ENCODE measurements at regions not wholly inside any gene's neighbourhood (a gene's known extent, or its start where the extent isn't known, plus 50 kb on each side); places are given as distances from the start of the nearest gene placed in this dataset.
"Not testable (repeated sequence)": the region's sequence is repeated elsewhere in the genome, so short reads cannot be mapped to it uniquely, and the experiment has no call there.

GRCh38 chr3:103810167-103810566, 1375.4 kb downstream of the ZPLD1 start:
- no peak for DNase-seq

- DNase-seq = no peak
Observed at GRCh38 chr3:103813955-103814354, 1379.1 kb downstream of the ZPLD1 start.

GRCh38 chr3:103818398-103818797, 1383.6 kb downstream of the ZPLD1 start:
- DNase-seq = no peak

- no peak for DNase-seq
Observed at GRCh38 chr3:103818800-103819199, 1384.0 kb downstream of the ZPLD1 start.

GRCh38 chr3:103825586-103825985, 1390.8 kb downstream of the ZPLD1 start:
- DNase-seq = no peak

- no peak for DNase-seq
Observed at GRCh38 chr3:103829723-103830326, 1395.0 kb downstream of the ZPLD1 start.

- no peak for DNase-seq
Observed at GRCh38 chr3:103847081-103848062, 1412.6 kb downstream of the ZPLD1 start.

GRCh38 chr3:103851793-103852192, 1417.0 kb downstream of the ZPLD1 start:
- DNase-seq = no peak

- no peak for DNase-seq
Observed at GRCh38 chr3:103862415-103862814, 1427.6 kb downstream of the ZPLD1 start.

GRCh38 chr3:103863381-103863780, 1428.6 kb downstream of the ZPLD1 start:
- no peak for DNase-seq

- DNase-seq = no peak
Observed at GRCh38 chr3:103866113-103866512, 1431.3 kb downstream of the ZPLD1 start.

GRCh38 chr3:103873021-103873420, 1438.2 kb downstream of the ZPLD1 start:
- no peak for DNase-seq

GRCh38 chr3:103873897-103874545, 1439.2 kb downstream of the ZPLD1 start:
- no peak for DNase-seq

- DNase-seq = not testable (repeated sequence)
Observed at GRCh38 chr3:103881809-103882208, 1447.0 kb downstream of the ZPLD1 start.

- DNase-seq = no peak
Observed at GRCh38 chr3:103889675-103890074, 1454.9 kb downstream of the ZPLD1 start.

GRCh38 chr3:103894162-103894822, 1459.5 kb downstream of the ZPLD1 start:
- DNase-seq = no peak

GRCh38 chr3:103899328-103899727, 1464.5 kb downstream of the ZPLD1 start:
- DNase-seq = no peak

GRCh38 chr3:103904991-103905390, 1461.7 kb upstream of the ALCAM start:
- no peak for DNase-seq

- no peak for DNase-seq
Observed at GRCh38 chr3:103906304-103906703, 1460.4 kb upstream of the ALCAM start.

GRCh38 chr3:103906808-103907207, 1459.9 kb upstream of the ALCAM start:
- no peak for DNase-seq

- DNase-seq = no peak
Observed at GRCh38 chr3:103907567-103907966, 1459.1 kb upstream of the ALCAM start.

GRCh38 chr3:103909395-103909794, 1457.3 kb upstream of the ALCAM start:
- no peak for DNase-seq

- no peak for DNase-seq
Observed at GRCh38 chr3:103918336-103918735, 1448.4 kb upstream of the ALCAM start.

Data from stimulated activated CD4-positive, alpha-beta T cell treated with anti-CD3 and anti-CD28 coated beads, Interleukin-1b, Interleukin-23, amount 100 ng/mL, for 48 hours (primary cell).